ENCODE measurements at regions not wholly inside any gene's neighbourhood (a gene's known extent, or its start where the extent isn't known, plus 50 kb on each side); places are given as distances from the start of the nearest gene placed in this dataset.

DNA sequence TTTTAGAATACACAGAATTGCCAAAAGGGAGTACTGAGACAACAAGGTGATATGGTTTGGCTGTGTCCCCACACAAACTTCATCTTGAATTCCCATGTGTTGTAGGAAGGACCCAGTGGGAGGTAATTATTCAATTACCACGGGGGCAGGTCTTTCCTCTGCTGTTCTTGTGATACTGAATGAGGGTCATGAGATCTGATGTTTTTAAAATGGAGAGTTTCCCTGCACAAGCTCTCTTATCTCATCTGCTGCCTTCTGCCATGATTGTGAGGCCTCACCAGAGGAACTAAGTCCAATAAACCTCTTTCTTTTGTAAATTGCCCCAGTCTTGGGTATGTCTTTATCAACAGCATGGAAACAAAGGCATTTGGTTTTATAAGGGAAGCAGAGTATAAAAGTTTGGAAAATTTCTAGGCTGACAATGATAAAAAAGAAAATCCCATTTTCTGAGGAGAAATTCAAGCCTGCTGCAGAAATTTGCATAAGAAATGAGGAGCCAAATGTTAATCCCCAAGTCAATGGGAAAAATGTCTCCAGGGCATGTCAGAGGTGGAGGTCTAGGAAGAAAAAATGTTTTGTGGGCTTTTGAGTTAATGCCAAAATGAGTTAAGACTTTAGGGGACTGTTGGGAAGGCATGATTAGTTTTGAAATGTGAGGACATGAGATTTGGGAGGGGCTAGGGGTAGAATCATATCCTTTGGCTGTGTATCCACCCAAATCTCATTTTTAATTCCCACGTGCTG lies 130.5 kb upstream of the THRB start:
- TF ChIP-seq POLR2AphosphoS5 (IDR thresholded peaks at IDR 0.05; ENCODE audit: low read length) (no peak), EP300 (IDR thresholded peaks at IDR 0.05; ENCODE audit: borderline replicate concordance in 1 of 2, control insufficient read depth in 1 of 2, low read depth in 2 of 2, low read length in 2 of 2) (no peak), SMC3 (IDR thresholded peaks at IDR 0.05; ENCODE audit: borderline replicate concordance, low read length) (no peak)

All from GM12878 (cell line).